HUDEP-2 (cell line): ENCODE measurements at regions not wholly inside any gene's neighbourhood (a gene's known extent, or its start where the extent isn't known, plus 50 kb on each side); places are given as distances from the start of the nearest gene placed in this dataset.
"Not testable (repeated sequence)": the region's sequence is repeated elsewhere in the genome, so short reads cannot be mapped to it uniquely, and the experiment has no call there.

Source experiments
- DNase-seq, 76 experiments: peaks; one replicate each; lab custom pipeline; 2025; ENCODE audit not compliant: unreplicated experiment in 76 of 76; lab: John Stamatoyannopoulos, UW

GRCh38 chr12:73892201-73892600, 645.4 kb upstream of the ATXN7L3B start:
- DNase-seq: no peak

GRCh38 chr12:73898645-73899044, 639.0 kb upstream of the ATXN7L3B start:
- DNase-seq: no peak

- DNase-seq: no peak
Measured at GRCh38 chr12:73902260-73902659, 635.4 kb upstream of the ATXN7L3B start.

- DNase-seq: no peak
Measured at GRCh38 chr12:73906757-73907156, 630.9 kb upstream of the ATXN7L3B start.

- peak in 1 of 76 experiments; percentile 1 for DNase-seq
Measured at GRCh38 chr12:73935817-73936216, 601.8 kb upstream of the ATXN7L3B start.

- no peak for DNase-seq
Measured at GRCh38 chr12:73947326-73948026, 590.2 kb upstream of the ATXN7L3B start.

GRCh38 chr12:73950507-73950906, 587.1 kb upstream of the ATXN7L3B start:
- DNase-seq: no peak

GRCh38 chr12:73951956-73952703, 585.5 kb upstream of the ATXN7L3B start:
- DNase-seq: no peak

- no peak for DNase-seq
Measured at GRCh38 chr12:73964641-73965040, 573.0 kb upstream of the ATXN7L3B start.

GRCh38 chr12:73973486-73973885, 564.1 kb upstream of the ATXN7L3B start:
- DNase-seq: no peak

- no peak for DNase-seq
Measured at GRCh38 chr12:73984552-73984951, 553.1 kb upstream of the ATXN7L3B start.

- no peak for DNase-seq
Measured at GRCh38 chr12:73991138-73991537, 546.5 kb upstream of the ATXN7L3B start.

GRCh38 chr12:73998894-73999293, 538.7 kb upstream of the ATXN7L3B start:
- no peak for DNase-seq

- no peak for DNase-seq
Measured at GRCh38 chr12:74015118-74015517, 522.5 kb upstream of the ATXN7L3B start.

GRCh38 chr12:74016324-74016723, 521.3 kb upstream of the ATXN7L3B start:
- DNase-seq: not testable (repeated sequence)

- DNase-seq: no peak
Measured at GRCh38 chr12:74018849-74019248, 518.8 kb upstream of the ATXN7L3B start.

- peak in 64 of 76 experiments; percentile 2 to 91 (median 62) for DNase-seq
Measured at GRCh38 chr12:74021937-74022336, 515.7 kb upstream of the ATXN7L3B start.

GRCh38 chr12:74031045-74031444, 506.6 kb upstream of the ATXN7L3B start:
- DNase-seq: no peak

- no peak for DNase-seq
Measured at GRCh38 chr12:74033531-74033930, 504.1 kb upstream of the ATXN7L3B start.

- peak in 2 of 76 experiments; percentile 1 to 6 for DNase-seq
Measured at GRCh38 chr12:74039138-74039537, 498.5 kb upstream of the ATXN7L3B start.

GRCh38 chr12:74043343-74043742, 494.3 kb upstream of the ATXN7L3B start:
- no peak for DNase-seq

GRCh38 chr12:74049348-74049747, 488.3 kb upstream of the ATXN7L3B start:
- no peak for DNase-seq
